HepG2 (cell line): ENCODE measurements at regions not wholly inside any gene's neighbourhood (a gene's known extent, or its start where the extent isn't known, plus 50 kb on each side); places are given as distances from the start of the nearest gene placed in this dataset.

Source experiments
- CTCF ChIP-seq: sonication (generic); formaldehyde crosslinking; IDR thresholded peaks from 2 replicates; pipeline ENCODE4 v1.5.0; 2020; ENCODE audit warnings: mild to moderate bottlenecking, missing genetic modification reagents, moderate library complexity
- EEA1 ChIP-seq: sonication (generic); formaldehyde crosslinking; IDR thresholded peaks from 2 replicates; pipeline ENCODE4 v1.5.1; 2020; ENCODE audit warnings: mild to moderate bottlenecking, missing genetic modification reagents, borderline replicate concordance
- FOXK2 ChIP-seq: fragments of 450-650 bp; IDR thresholded peaks from 2 replicates; pipeline ENCODE4 v1.6.1; 2016
- SETDB1 ChIP-seq: sonication (generic); formaldehyde crosslinking; IDR thresholded peaks from 2 replicates; pipeline ENCODE4 v1.5.1; 2020; ENCODE audit warnings: missing genetic modification reagents, mild to moderate bottlenecking, borderline replicate concordance
- TAF15 ChIP-seq: fragments of 200-400 bp; formaldehyde crosslinking; IDR thresholded peaks from one replicate; pipeline ENCODE4 v1.6.1; 2018; ENCODE audit warnings: mild to moderate bottlenecking, low read depth, low read length; ENCODE audit not compliant: poor library complexity, severe bottlenecking

GRCh38 chr20:9927224-9927623 is 88.3 kb upstream of the PAK5 start:
- TF ChIP-seq TAF15 (no peak), SETDB1 (no peak), EEA1 (CRISPR knock-in tag) (no peak), FOXK2 (no peak), CTCF (no peak)
